GM19351 (cell line): ENCODE measurements at regions not wholly inside any gene's neighbourhood (a gene's known extent, or its start where the extent isn't known, plus 50 kb on each side); places are given as distances from the start of the nearest gene placed in this dataset.

Experiments used
- ATAC-seq: cut with Tn5 transposase; IDR thresholded peaks from one replicate; pipeline ENCODE4 v1.9.1; 2021; ENCODE audit warnings: mild to moderate bottlenecking, moderate library complexity; ENCODE audit not compliant: unreplicated experiment

- peak; percentile 94 for ATAC-seq
Measured at GRCh38 chr3:23740517-23740965, 65.2 kb upstream of the UBE2E1 start.

GRCh38 chr3:23741036-23741706 lies 64.6 kb upstream of the UBE2E1 start:
- ATAC-seq: no peak

- no peak for ATAC-seq
Measured at GRCh38 chr3:23743141-23743784, 62.5 kb upstream of the UBE2E1 start.

- ATAC-seq: no peak
Measured at GRCh38 chr3:23746441-23746840, 59.3 kb upstream of the UBE2E1 start.

GRCh38 chr3:23747841-23748240 lies 57.9 kb upstream of the UBE2E1 start:
- no peak for ATAC-seq

GRCh38 chr3:23748398-23749110 lies 57.2 kb upstream of the UBE2E1 start:
- ATAC-seq: no peak

GRCh38 chr3:23749609-23750008 lies 56.1 kb upstream of the UBE2E1 start:
- no peak for ATAC-seq

GRCh38 chr3:23750573-23751210 lies 55.1 kb upstream of the UBE2E1 start:
- no peak for ATAC-seq

GRCh38 chr3:23751212-23751723 lies 54.5 kb upstream of the UBE2E1 start:
- no peak for ATAC-seq

GRCh38 chr3:23752126-23752525 lies 53.6 kb upstream of the UBE2E1 start:
- no peak for ATAC-seq

- ATAC-seq: no peak
Measured at GRCh38 chr3:23754215-23754614, 51.5 kb upstream of the UBE2E1 start.
